MM.1S (cell line): ENCODE measurements at regions not wholly inside any gene's neighbourhood (a gene's known extent, or its start where the extent isn't known, plus 50 kb on each side); places are given as distances from the start of the nearest gene placed in this dataset.

Experiments used
- DNase-seq: peaks from one replicate; pipeline ENCODE4 v3.0.0-alpha.2; 2015
- H2AFZ ChIP-seq: fragments of 300-600 bp; sonication (generic); 2 replicates; pipeline ENCODE4 v1.6.0; 2016; ENCODE audit warnings: antibody characterized with exemption, low read length
- H3F3A ChIP-seq: fragments of 300-600 bp; sonication (generic); 2 replicates; pipeline ENCODE4 v1.6.1; 2016; ENCODE audit warnings: mild to moderate bottlenecking, antibody characterized with exemption, low read length, moderate library complexity, mixed read lengths; ENCODE audit not compliant: insufficient read depth
- H3K27ac ChIP-seq: fragments of 300-600 bp; sonication (generic); 2 replicates; pipeline ENCODE4 v1.5.1; 2016; ENCODE audit warnings: mild to moderate bottlenecking, low read length
- H3K27me3 ChIP-seq: fragments of 300-600 bp; sonication (generic); replicated peaks from 2 replicates; pipeline ENCODE4 v1.6.0; 2016; ENCODE audit warnings: low read length; ENCODE audit not compliant: insufficient read depth
- H3K36me3 ChIP-seq: fragments of 300-600 bp; sonication (generic); replicated peaks from 2 replicates; pipeline ENCODE4 v1.6.1; 2016; ENCODE audit warnings: mild to moderate bottlenecking, low read length, mixed read lengths; ENCODE audit not compliant: insufficient read depth
- H3K4me1 ChIP-seq: fragments of 300-600 bp; sonication (generic); 2 replicates; pipeline ENCODE4 v1.6.1; 2016; ENCODE audit warnings: low read length, mixed read lengths
- H3K4me2 ChIP-seq: fragments of 300-600 bp; sonication (generic); 2 replicates; pipeline ENCODE4 v1.6.0; 2016; ENCODE audit warnings: low read depth, low read length
- H3K4me3 ChIP-seq: fragments of 300-600 bp; sonication (generic); 2 replicates; pipeline ENCODE4 v1.5.1; 2016; ENCODE audit warnings: low read length, mixed read lengths
- H3K79me2 ChIP-seq: fragments of 300-600 bp; sonication (generic); 2 replicates; pipeline ENCODE4 v1.6.1; 2016; ENCODE audit warnings: mixed run types, low read length, mixed read lengths
- H3K9ac ChIP-seq: fragments of 300-600 bp; sonication (generic); 2 replicates; pipeline ENCODE4 v1.6.1; 2016; ENCODE audit warnings: low read length, mixed read lengths
- H3K9me2 ChIP-seq: fragments of 300-600 bp; sonication (generic); replicated peaks from 2 replicates; pipeline ENCODE4 v1.6.1; 2016; ENCODE audit warnings: mild to moderate bottlenecking, low read length, mixed read lengths; ENCODE audit not compliant: insufficient read depth
- H3K9me3 ChIP-seq: fragments of 300-600 bp; sonication (generic); replicated peaks from 2 replicates; pipeline ENCODE4 v1.6.1; 2016; ENCODE audit warnings: mild to moderate bottlenecking, low read length, mixed read lengths; ENCODE audit not compliant: insufficient read depth
- H4K20me1 ChIP-seq: fragments of 300-600 bp; sonication (generic); 2 replicates; pipeline ENCODE4 v1.6.1; 2016; ENCODE audit warnings: mild to moderate bottlenecking, low read length, moderate library complexity, mixed read lengths; ENCODE audit not compliant: insufficient read depth
- CTCF ChIP-seq: fragments of 300-600 bp; sonication (generic); IDR thresholded peaks from 2 replicates; pipeline ENCODE4 v1.5.1; 2016; ENCODE audit warnings: antibody characterized with exemption, low read length, mixed read lengths
- EZH2 ChIP-seq: fragments of 300-600 bp; sonication (generic); optimal IDR thresholded peaks from 2 replicates; pipeline ENCODE3; 2017; ENCODE audit warnings: low read depth, mild to moderate bottlenecking, antibody characterized with exemption, low read length, mixed read lengths
- EZH2phosphoT487 ChIP-seq: fragments of 300-600 bp; sonication (generic); IDR thresholded peaks from 2 replicates; pipeline ENCODE4 v1.6.1; 2018; ENCODE audit warnings: antibody characterized with exemption, low read length

DNA sequence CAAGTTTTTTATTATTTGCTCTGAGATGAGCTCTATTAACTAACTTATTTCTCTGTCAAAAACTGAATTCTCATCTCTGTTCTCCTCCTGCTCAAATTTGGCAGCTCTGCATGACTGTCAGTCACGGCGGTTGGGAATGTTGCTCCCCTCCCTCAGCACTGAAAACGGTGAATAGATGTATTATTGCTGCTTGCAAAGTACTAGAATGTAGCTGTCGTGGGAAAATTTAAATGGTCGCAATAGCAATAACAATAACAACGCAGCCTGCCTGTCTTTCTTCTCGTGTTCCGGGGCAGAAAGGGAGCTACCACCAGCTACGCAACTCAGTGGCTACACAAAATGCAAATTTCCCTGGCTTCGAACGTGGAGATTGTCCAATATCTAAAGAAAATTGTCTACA, 125.6 kb upstream of the FRY start:
- no peaks in the 10 kb centered on the region for H4K20me1 ChIP-seq
- H3K27ac ChIP-seq: no peak overlapping the region
- no peak overlapping the region for H3K4me2 ChIP-seq
- no peak overlapping the region for H3K4me3 ChIP-seq
- H3K9me2 ChIP-seq: no peaks in the 10 kb centered on the region
- H3K4me1 ChIP-seq: peaks cover 11% of the 10 kb centered on the region
- H3K27me3 ChIP-seq: no peaks in the 10 kb centered on the region
- H3K79me2 ChIP-seq: no peaks in the 10 kb centered on the region
- DNase-seq: no peak
- H3K9ac ChIP-seq: no peak overlapping the region
- TF ChIP-seq EZH2phosphoT487 (no peak), CTCF (no peak)
- H2AFZ ChIP-seq: no peak overlapping the region
- H3K9me3 ChIP-seq: no peaks in the 10 kb centered on the region
- no peaks in the 10 kb centered on the region for H3F3A ChIP-seq
- no peaks in the 10 kb centered on the region for H3K36me3 ChIP-seq

DNA sequence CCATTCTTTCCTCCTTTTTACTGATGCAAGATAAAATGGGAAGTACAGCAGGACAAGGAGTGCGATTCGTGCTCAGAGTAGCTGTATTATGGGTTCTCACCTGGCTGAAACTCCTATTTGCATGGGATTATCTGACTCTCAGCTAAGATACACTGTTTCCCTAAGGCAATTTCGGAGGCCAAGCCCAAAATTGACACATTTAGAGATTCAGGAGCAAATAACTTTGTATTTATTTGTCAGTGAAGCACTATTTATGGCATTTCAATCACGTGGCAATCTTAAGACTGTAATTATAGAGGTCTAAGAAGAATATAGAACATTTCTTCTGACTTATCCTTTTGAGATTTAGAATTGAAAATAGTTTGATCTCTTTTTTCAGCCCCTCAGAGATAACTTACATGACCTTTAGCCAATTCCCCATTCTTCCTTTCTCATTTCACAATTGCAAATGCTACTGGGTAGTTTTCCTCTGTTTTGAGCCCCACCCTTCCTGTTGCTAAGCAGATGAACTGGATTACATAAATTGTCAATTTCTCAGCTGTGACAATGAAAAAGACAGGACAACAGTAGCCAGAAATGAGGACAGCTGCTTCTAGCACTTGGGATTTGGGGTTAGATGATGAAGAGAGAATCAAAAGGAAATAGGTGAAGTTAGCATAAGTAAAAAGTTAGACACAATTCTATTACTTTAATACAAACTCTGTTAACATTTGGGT, 122.7 kb upstream of the FRY start:
- Histone ChIP-seq H3K9ac (no peak overlapping the region), H4K20me1 (no peaks in the 10 kb centered on the region), H3K36me3 (no peaks in the 10 kb centered on the region), H3F3A (no peaks in the 10 kb centered on the region), H3K9me2 (no peaks in the 10 kb centered on the region), H3K4me3 (no peak overlapping the region), H3K27ac (no peak overlapping the region), H3K27me3 (no peaks in the 10 kb centered on the region), H2AFZ (no peak overlapping the region), H3K4me1 (peaks cover 11% of the 10 kb centered on the region), H3K9me3 (no peaks in the 10 kb centered on the region), H3K79me2 (no peaks in the 10 kb centered on the region), H3K4me2 (0 out of 2 replicates have a peak overlapping the region, but pooled peaks have one; percentile 24)
- TF ChIP-seq CTCF (no peak), EZH2phosphoT487 (no peak), EZH2 (no peak)
- no peak for DNase-seq

GRCh38 chr13:31909864-31910551, 121.6 kb upstream of the FRY start:
- Histone ChIP-seq H4K20me1 (no peaks in the 10 kb centered on the region), H3K9ac (no peak overlapping the region), H3F3A (no peaks in the 10 kb centered on the region), H3K4me3 (no peak overlapping the region), H3K9me2 (no peaks in the 10 kb centered on the region), H2AFZ (no peak overlapping the region), H3K9me3 (no peaks in the 10 kb centered on the region), H3K79me2 (no peaks in the 10 kb centered on the region), H3K4me2 (no peak overlapping the region), H3K36me3 (no peaks in the 10 kb centered on the region), H3K27me3 (no peaks in the 10 kb centered on the region), H3K4me1 (peaks cover 11% of the 10 kb centered on the region), H3K27ac (no peak overlapping the region)
- no peak for TF ChIP-seq EZH2
- peak; percentile 63 for TF ChIP-seq CTCF
- peak; percentile 58 for DNase-seq
